Mesenchymal stem cell (in vitro differentiated cells and primary cell): ENCODE measurements at regions not wholly inside any gene's neighbourhood (a gene's known extent, or its start where the extent isn't known, plus 50 kb on each side); places are given as distances from the start of the nearest gene placed in this dataset.

Source experiments
- DNase-seq: peaks from one replicate; pipeline ENCODE4 v3.0.0-alpha.2; 2013
- H2AFZ ChIP-seq: one replicate; pipeline ENCODE4 v1.6.1; 2013; ENCODE audit warnings: low read depth, mild to moderate bottlenecking, control low read depth, inconsistent platforms, low read length, moderate library complexity
- H2AK5ac ChIP-seq: 2 replicates; pipeline ENCODE4 v1.6.1; 2013; ENCODE audit warnings: low read length, moderate library complexity, mild to moderate bottlenecking, inconsistent platforms; ENCODE audit not compliant: severe bottlenecking
- H2BK120ac ChIP-seq: one replicate; pipeline ENCODE4 v1.6.1; 2013; ENCODE audit warnings: low read depth, mild to moderate bottlenecking, inconsistent platforms, low read length, moderate library complexity
- H2BK12ac ChIP-seq, 2 experiments: one replicate each; pipeline ENCODE4 v1.6.1; 2013; ENCODE audit warnings: inconsistent platforms in 2 of 2, low read length in 2 of 2, mild to moderate bottlenecking in 2 of 2, moderate library complexity in 2 of 2, control low read depth in 1 of 2
- H2BK15ac ChIP-seq: one replicate; pipeline ENCODE4 v1.6.1; 2013; ENCODE audit warnings: mild to moderate bottlenecking, low read depth, inconsistent platforms; ENCODE audit not compliant: poor library complexity, severe bottlenecking
- H2BK5ac ChIP-seq: 2 replicates; pipeline ENCODE4 v1.6.1; 2013; ENCODE audit warnings: low read depth, mild to moderate bottlenecking, low read length, control low read depth, inconsistent platforms; ENCODE audit not compliant: poor library complexity, severe bottlenecking
- H3K14ac ChIP-seq, 2 experiments: one replicate each; pipeline ENCODE4 v1.6.1; 2013; ENCODE audit warnings: inconsistent platforms in 2 of 2, low read length in 2 of 2, control low read depth in 1 of 2, mild to moderate bottlenecking in 1 of 2, moderate library complexity in 1 of 2
- H3K18ac ChIP-seq, 2 experiments: one replicate each; pipeline ENCODE4 v1.6.1; 2013; ENCODE audit warnings: inconsistent platforms in 2 of 2, low read length in 2 of 2, control low read depth in 1 of 2, low read depth in 1 of 2, mild to moderate bottlenecking in 1 of 2
- H3K23ac ChIP-seq, 2 experiments: one replicate each; pipeline ENCODE4 v1.6.1; 2013; ENCODE audit warnings: inconsistent platforms in 2 of 2, low read length in 2 of 2, mild to moderate bottlenecking in 2 of 2, moderate library complexity in 2 of 2, control low read depth in 1 of 2
- H3K27ac ChIP-seq: 2 replicates; pipeline ENCODE4 v1.5.1; 2013; ENCODE audit warnings: mild to moderate bottlenecking, moderate library complexity, low read length, control low read depth, inconsistent platforms; ENCODE audit not compliant: poor library complexity, severe bottlenecking
- H3K27me3 ChIP-seq, 2 experiments: 2 replicates each; pipeline versions ENCODE4 v1.6.1 to v1.7.0; 2013; ENCODE audit warnings: low read length in 2 of 2, mild to moderate bottlenecking in 2 of 2, moderate library complexity in 2 of 2, control low read depth in 1 of 2, inconsistent platforms in 1 of 2; ENCODE audit not compliant: control insufficient read depth in 1 of 2, insufficient read depth in 1 of 2
- H3K36me3 ChIP-seq, 2 experiments: 2 replicates each; pipeline versions ENCODE4 v1.6.1 to v1.7.0; 2013; ENCODE audit warnings: low read length in 2 of 2, control low read depth in 1 of 2, inconsistent platforms in 1 of 2, low read depth in 1 of 2, mild to moderate bottlenecking in 1 of 2; ENCODE audit not compliant: insufficient read depth in 2 of 2, control insufficient read depth in 1 of 2
- H3K4ac ChIP-seq, 2 experiments: one replicate each; pipeline ENCODE4 v1.6.1; 2013; ENCODE audit warnings: inconsistent platforms in 2 of 2, low read length in 2 of 2, mild to moderate bottlenecking in 2 of 2, moderate library complexity in 2 of 2, control low read depth in 1 of 2, low read depth in 1 of 2
- H3K4me1 ChIP-seq: 2 replicates; pipeline ENCODE4 v1.6.1; 2013; ENCODE audit warnings: low read depth, low read length, control low read depth; ENCODE audit not compliant: control insufficient read depth, insufficient read depth
- H3K4me2 ChIP-seq: 2 replicates; pipeline ENCODE4 v1.6.1; 2013; ENCODE audit warnings: low read length, mild to moderate bottlenecking, inconsistent platforms; ENCODE audit not compliant: poor library complexity, severe bottlenecking
- H3K4me3 ChIP-seq, 2 experiments: 2 replicates each; pipeline versions ENCODE4 v1.5.1 to v1.7.0; 2013; ENCODE audit warnings: low read length in 2 of 2, mild to moderate bottlenecking in 2 of 2, control low read depth in 1 of 2, low read depth in 1 of 2; ENCODE audit not compliant: insufficient read depth in 1 of 2
- H3K79me1 ChIP-seq: replicated peaks from 2 replicates; pipeline ENCODE4 v1.6.1; 2013; ENCODE audit warnings: mild to moderate bottlenecking, control low read depth, low read length, inconsistent platforms; ENCODE audit not compliant: poor library complexity, severe bottlenecking
- H3K9ac ChIP-seq: 2 replicates; pipeline ENCODE4 v1.7.0; 2013; ENCODE audit warnings: mild to moderate bottlenecking, low read length, moderate library complexity
- H3K9me3 ChIP-seq: 2 replicates; pipeline ENCODE4 v1.7.0; 2013; ENCODE audit warnings: mild to moderate bottlenecking, low read length; ENCODE audit not compliant: control insufficient read depth
- H4K8ac ChIP-seq: one replicate; pipeline ENCODE4 v1.6.1; 2013; ENCODE audit warnings: inconsistent platforms, mild to moderate bottlenecking, low read length, moderate library complexity
- H4K91ac ChIP-seq: one replicate; pipeline ENCODE4 v1.6.1; 2013; ENCODE audit warnings: mild to moderate bottlenecking, low read length, inconsistent platforms
- WGBS: methylation state at CpG from one replicate; pipeline ENCODE4 v1.1.7; 2013; ENCODE audit warnings: mixed read lengths; 5-methylcytosine and 5-hydroxymethylcytosine counted together

GRCh38 chr4:1554246-1554875, 129.8 kb downstream of the FAM53A start:
- no peak overlapping the region for H3K14ac ChIP-seq
- peaks cover 12 to 58% of the 10 kb centered on the region in 2 experiments for H3K27me3 ChIP-seq
- no peak overlapping the region for H4K8ac ChIP-seq
- H2BK5ac ChIP-seq, result no peak overlapping the region
- H2AK5ac ChIP-seq, result no peak overlapping the region
- 85% methylated on average over 25 of the region's 26 CpGs for WGBS
- H4K91ac ChIP-seq, result no peak overlapping the region
- DNase-seq, result no peak
- no peak overlapping the region for H3K23ac ChIP-seq
- no peak overlapping the region for H3K27ac ChIP-seq
- H3K36me3 ChIP-seq, result no peaks in the 10 kb centered on the region
- no peak overlapping the region for H2BK12ac ChIP-seq
- no peak overlapping the region for H3K4ac ChIP-seq
- peaks cover 6% of the 10 kb centered on the region for H3K4me1 ChIP-seq
- no peak overlapping the region for H3K4me2 ChIP-seq
- no peak overlapping the region for H2BK120ac ChIP-seq
- no peak overlapping the region for H3K9ac ChIP-seq
- H3K4me3 ChIP-seq, result no peak overlapping the region
- H3K18ac ChIP-seq, result no peak overlapping the region
- H2BK15ac ChIP-seq, result no peak overlapping the region
- no peaks in the 10 kb centered on the region for H3K9me3 ChIP-seq
- H3K79me1 ChIP-seq, result no peaks in the 10 kb centered on the region
- H2AFZ ChIP-seq, result no peak overlapping the region

DNA sequence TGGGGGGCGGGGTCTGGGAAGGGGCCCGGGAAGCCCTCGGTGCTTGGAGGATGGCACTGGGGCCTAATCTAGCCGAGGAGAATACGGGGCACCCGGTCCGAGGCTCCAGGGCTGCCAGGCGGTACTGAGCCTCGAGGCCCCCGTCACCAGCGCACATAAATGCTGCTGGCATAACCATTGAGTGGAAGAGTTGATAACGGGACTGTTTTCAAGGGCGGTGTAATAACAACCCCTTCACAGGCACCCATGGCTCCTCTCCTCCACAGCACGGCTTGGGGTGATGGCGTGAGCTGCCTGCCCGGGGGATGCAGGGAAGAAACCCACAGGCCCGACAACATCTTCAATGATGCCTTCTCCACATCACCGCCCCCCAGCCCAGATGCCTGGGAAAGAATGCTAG, 130.7 kb downstream of the FAM53A start:
- Histone ChIP-seq H4K91ac (no peak overlapping the region), H3K36me3 (no peaks in the 10 kb centered on the region), H4K8ac (no peak overlapping the region), H3K18ac (no peak overlapping the region), H3K4me1 (peaks cover 8% of the 10 kb centered on the region), H3K9ac (no peak overlapping the region), H3K4ac (no peak overlapping the region), H3K27me3 (peaks cover 20 to 54% of the 10 kb centered on the region in 2 experiments), H2AK5ac (no peak overlapping the region), H3K14ac (no peak overlapping the region), H2BK15ac (no peak overlapping the region), H2BK120ac (no peak overlapping the region), H3K4me2 (no peak overlapping the region), H3K4me3 (no peak overlapping the region), H3K9me3 (no peaks in the 10 kb centered on the region), H2BK12ac (no peak overlapping the region), H2AFZ (no peak overlapping the region), H3K27ac (no peak overlapping the region), H3K79me1 (no peaks in the 10 kb centered on the region), H3K23ac (no peak overlapping the region), H2BK5ac (no peak overlapping the region)
- WGBS, result 87% methylated on average over 18 of the region's 18 CpGs
- DNase-seq, result no peak

- Histone ChIP-seq H3K79me1 (no peaks in the 10 kb centered on the region), H3K4me2 (no peak overlapping the region), H4K91ac (no peak overlapping the region), H3K4ac (no peak overlapping the region), H3K4me1 (peaks cover 8% of the 10 kb centered on the region), H3K9ac (no peak overlapping the region), H3K14ac (no peak overlapping the region), H3K27ac (no peak overlapping the region), H3K36me3 (no peaks in the 10 kb centered on the region), H2BK5ac (no peak overlapping the region), H2AFZ (no peak overlapping the region), H3K18ac (no peak overlapping the region), H2BK120ac (no peak overlapping the region), H3K9me3 (no peaks in the 10 kb centered on the region), H2BK15ac (no peak overlapping the region), H3K4me3 (no peak overlapping the region), H2BK12ac (no peak overlapping the region), H3K23ac (no peak overlapping the region), H4K8ac (no peak overlapping the region), H3K27me3 (peaks cover 24 to 55% of the 10 kb centered on the region in 2 experiments), H2AK5ac (no peak overlapping the region)
- WGBS, result 89% methylated on average over 15 of the region's 17 CpGs
- no peak for DNase-seq
Observed at GRCh38 chr4:1552451-1552850, 131.7 kb downstream of the FAM53A start.

DNA sequence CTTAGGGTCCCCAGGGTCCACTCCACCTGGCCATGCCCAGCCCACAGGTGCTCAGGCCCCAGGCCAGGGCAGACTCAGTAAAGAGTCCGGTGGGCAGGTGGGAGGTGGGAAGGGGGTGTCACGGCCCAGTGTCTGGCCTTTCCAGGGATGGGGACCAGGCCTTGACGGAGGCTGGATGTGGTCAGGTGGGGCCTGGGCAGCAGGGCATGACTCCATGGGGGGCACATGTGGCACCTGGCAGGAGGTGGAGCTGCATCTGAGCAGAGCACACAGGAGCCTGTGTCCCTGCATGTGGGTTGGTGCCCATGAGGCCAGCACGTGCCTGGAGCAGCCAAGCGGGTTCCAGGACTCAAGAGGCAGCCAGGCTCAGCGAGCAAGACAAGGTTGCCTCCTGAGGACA, 132.9 kb downstream of the FAM53A start:
- Histone ChIP-seq H4K8ac (no peak overlapping the region), H2BK5ac (no peak overlapping the region), H2BK120ac (no peak overlapping the region), H3K4ac (no peak overlapping the region), H3K14ac (no peak overlapping the region), H3K27me3 (peaks cover 28 to 49% of the 10 kb centered on the region in 2 experiments), H4K91ac (no peak overlapping the region), H2BK12ac (no peak overlapping the region), H3K27ac (no peak overlapping the region), H2AFZ (no peak overlapping the region), H3K18ac (no peak overlapping the region), H2AK5ac (no peak overlapping the region), H3K23ac (no peak overlapping the region), H3K4me2 (no peak overlapping the region), H3K79me1 (no peaks in the 10 kb centered on the region), H3K4me3 (no peak overlapping the region), H3K9me3 (no peaks in the 10 kb centered on the region), H2BK15ac (no peak overlapping the region), H3K36me3 (no peaks in the 10 kb centered on the region), H3K4me1 (peaks cover 7% of the 10 kb centered on the region), H3K9ac (no peak overlapping the region)
- 93% methylated on average over 6 of the region's 6 CpGs for WGBS
- no peak for DNase-seq
